ENCODE measurements at regions not wholly inside any gene's neighbourhood (a gene's known extent, or its start where the extent isn't known, plus 50 kb on each side); places are given as distances from the start of the nearest gene placed in this dataset.

- H3K4me3 Mint-ChIP-seq, result no peak overlapping the region
- Histone ChIP-seq H3K27ac (ENCODE audit: low read depth in 1 of 2, low read length in 2 of 2) (no peak overlapping the region), H3K4me1 (ENCODE audit: insufficient read depth, low read length) (no peaks in the 10 kb centered on the region), H3K27me3 (ENCODE audit: control insufficient read depth in 1 of 2, insufficient read depth in 2 of 2, low read length in 2 of 2) (no peaks in the 10 kb centered on the region), H3K36me3 (ENCODE audit: insufficient read depth, low read length) (no peaks in the 10 kb centered on the region), H3K4me3 (ENCODE audit: low read length) (no peak overlapping the region), H3K9me3 (ENCODE audit: control insufficient read depth in 1 of 2, insufficient read depth in 1 of 2, low read length in 2 of 2) (no peaks in the 10 kb centered on the region)
- H3K9me3 Mint-ChIP-seq, result no peaks in the 10 kb centered on the region
- no peak overlapping the region for H3K27ac Mint-ChIP-seq
- no peak for TF ChIP-seq CTCF (IDR thresholded peaks at IDR 0.05)
- intact Hi-C loops (cut with DNase I, micrococcal nuclease), result no loop called here
- no peaks in the 10 kb centered on the region for H3K4me1 Mint-ChIP-seq (ENCODE audit: low read depth)
- POLR2A ChIA-PET, result no interaction called here
- H3K27me3 Mint-ChIP-seq, result no peaks in the 10 kb centered on the region
- H3K36me3 Mint-ChIP-seq (ENCODE audit: low read depth), result peaks cover 65% of the 10 kb centered on the region
- DNase-seq (no peak), ATAC-seq (ENCODE audit: poor library complexity) (no peak)
- CTCF ChIA-PET, result no interaction called here
Measured at GRCh38 chr4:123306769-123307168, 89.8 kb upstream of the SPRY1 start.

GRCh38 chr4:123308667-123309066 lies 87.9 kb upstream of the SPRY1 start:
- H3K27ac ChIP-seq (ENCODE audit: low read depth in 1 of 2, low read length in 2 of 2), result no peak overlapping the region
- no peak overlapping the region for H3K4me3 ChIP-seq (ENCODE audit: low read length)
- Mint-ChIP-seq H3K4me1 (ENCODE audit: low read depth) (no peaks in the 10 kb centered on the region), H3K36me3 (ENCODE audit: low read depth) (peaks cover 84% of the 10 kb centered on the region), H3K9me3 (peaks cover 2% of the 10 kb centered on the region), H3K27ac (no peak overlapping the region), H3K4me3 (no peak overlapping the region), H3K27me3 (no peaks in the 10 kb centered on the region)
- TF ChIP-seq CTCF (IDR thresholded peaks at IDR 0.05), result no peak
- peaks cover 2% of the 10 kb centered on the region for H3K36me3 ChIP-seq (ENCODE audit: insufficient read depth, low read length)
- no peaks in the 10 kb centered on the region for H3K4me1 ChIP-seq (ENCODE audit: insufficient read depth, low read length)
- H3K9me3 ChIP-seq (ENCODE audit: control insufficient read depth in 1 of 2, insufficient read depth in 1 of 2, low read length in 2 of 2), result no peaks in the 10 kb centered on the region
- ChIA-PET CTCF (interaction anchor here (0.6 kb wide), 1 partner anchor 216 kb away, joined by 3 read pairs; no protein-coding TSS in a partner anchor), POLR2A (no interaction called here)
- H3K27me3 ChIP-seq (ENCODE audit: control insufficient read depth in 1 of 2, insufficient read depth in 2 of 2, low read length in 2 of 2), result no peaks in the 10 kb centered on the region
- DNase-seq, result no peak
- no peak for ATAC-seq (ENCODE audit: poor library complexity)
- intact Hi-C loops (cut with DNase I, micrococcal nuclease), result no loop called here

- Histone ChIP-seq H3K36me3 (ENCODE audit: insufficient read depth, low read length) (peaks cover 12% of the 10 kb centered on the region), H3K27ac (ENCODE audit: low read depth in 1 of 2, low read length in 2 of 2) (no peak overlapping the region), H3K27me3 (ENCODE audit: control insufficient read depth in 1 of 2, insufficient read depth in 2 of 2, low read length in 2 of 2) (no peaks in the 10 kb centered on the region), H3K4me3 (ENCODE audit: low read length) (no peak overlapping the region), H3K9me3 (ENCODE audit: control insufficient read depth in 1 of 2, insufficient read depth in 1 of 2, low read length in 2 of 2) (peaks cover 0 to 13% of the 10 kb centered on the region in 2 experiments), H3K4me1 (ENCODE audit: insufficient read depth, low read length) (no peaks in the 10 kb centered on the region)
- intact Hi-C loops (cut with DNase I, micrococcal nuclease), result no loop called here
- ChIA-PET POLR2A (interaction anchor here (0.6 kb wide), 1 partner anchor 29 kb away, joined by 4 read pairs; no protein-coding TSS in a partner anchor), CTCF (interaction anchor here (0.7 kb wide), 1 partner anchor 485 kb away, joined by 3 read pairs; the partner anchor contains the start of gene FGF2)
- no peak overlapping the region for H3K27ac Mint-ChIP-seq
- DNase-seq, result no peak
- peaks cover 2% of the 10 kb centered on the region for H3K9me3 Mint-ChIP-seq
- peaks cover 87% of the 10 kb centered on the region for H3K36me3 Mint-ChIP-seq (ENCODE audit: low read depth)
- no peak for ATAC-seq (ENCODE audit: poor library complexity)
- H3K4me1 Mint-ChIP-seq (ENCODE audit: low read depth), result no peaks in the 10 kb centered on the region
- no peak overlapping the region for H3K4me3 Mint-ChIP-seq
- H3K27me3 Mint-ChIP-seq, result no peaks in the 10 kb centered on the region
- TF ChIP-seq CTCF (IDR thresholded peaks at IDR 0.05), result no peak
Measured at GRCh38 chr4:123312116-123312515, 84.5 kb upstream of the SPRY1 start.
